ENCODE measurements at regions not wholly inside any gene's neighbourhood (a gene's known extent, or its start where the extent isn't known, plus 50 kb on each side); places are given as distances from the start of the nearest gene placed in this dataset. TPM values are rescaled to one million over a fixed set of nuclear protein-coding genes. Genes with fewer than 3 reads are reported as not detected.

DNA sequence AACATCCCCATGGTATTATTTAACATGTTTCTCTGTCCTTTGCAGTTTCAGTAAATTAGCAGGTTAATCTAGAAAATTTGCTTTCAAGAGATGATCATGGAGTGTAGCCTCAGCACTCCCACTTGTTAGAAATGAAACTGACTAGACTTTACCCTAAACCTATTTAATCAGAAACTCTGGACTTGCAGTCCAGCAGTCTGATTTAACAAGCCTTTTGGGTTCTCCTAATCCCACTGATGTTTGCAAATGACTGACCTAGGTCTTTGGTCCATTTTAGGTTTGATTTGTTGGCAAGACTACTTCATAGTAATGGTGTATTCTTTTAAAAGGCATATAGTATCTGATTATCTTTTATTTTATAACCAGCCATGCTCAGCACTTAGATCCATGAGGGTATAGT lies 55.5 kb upstream of the SLC25A13 start:
- Mint-ChIP-seq H3K36me3 (no peaks in the 10 kb centered on the region), H3K27me3 (ENCODE audit: insufficient read depth, low read depth) (no peaks in the 10 kb centered on the region), H3K9me3 (no peaks in the 10 kb centered on the region), H3K4me3 (no peak overlapping the region), H3K4me1 (no peaks in the 10 kb centered on the region), H3K27ac (no peak overlapping the region)
- no peaks in the 10 kb centered on the region for H4K20me1 ChIP-seq (ENCODE audit: low read depth)
- H3K79me2 ChIP-seq (ENCODE audit: low read depth): no peaks in the 10 kb centered on the region
- DNase-seq (ENCODE audit: low spot score): no peak
- no peak overlapping the region for H3K9ac ChIP-seq
- H3K4me3 ChIP-seq: no peak overlapping the region
- H3K9me3 ChIP-seq (ENCODE audit: low read depth): no peaks in the 10 kb centered on the region
- no peaks in the 10 kb centered on the region for H3K27me3 ChIP-seq
- no peak overlapping the region for H3K27ac ChIP-seq
- TF ChIP-seq CTCF (IDR thresholded peaks at IDR 0.05): no peak
- TF ChIP-seq EZH2 (IDR thresholded peaks at IDR 0.05): no peak
- no peak for TF ChIP-seq EZH2phosphoT487 (IDR thresholded peaks at IDR 0.05)
- H3F3A ChIP-seq (ENCODE audit: low read depth): no peaks in the 10 kb centered on the region
- no peak overlapping the region for H3K4me2 ChIP-seq
- H3K36me3 ChIP-seq: no peaks in the 10 kb centered on the region
- no peaks in the 10 kb centered on the region for H3K4me1 ChIP-seq
- no peak overlapping the region for H2AFZ ChIP-seq (replicated peaks)

Small RNA genes in the stretch of these regions (small RNA-seq; reads per million reads assigned to genes)
- gene RNU7-188P: not detected

Data from neural progenitor cell (in vitro differentiated cells).